ENCODE measurements at regions not wholly inside any gene's neighbourhood (a gene's known extent, or its start where the extent isn't known, plus 50 kb on each side); places are given as distances from the start of the nearest gene placed in this dataset.
"Not testable (repeated sequence)": the region's sequence is repeated elsewhere in the genome, so short reads cannot be mapped to it uniquely, and the experiment has no call there.

- not testable (repeated sequence) for TF ChIP-seq CTCF (conservative IDR thresholded peaks at IDR 0.05); ZFX (IDR thresholded peaks at IDR 0.05)
These were observed 156.7 kb downstream of the CRLF3 start for GRCh38 chr17:30667657-30668359.
